ENCODE measurements at regions not wholly inside any gene's neighbourhood (a gene's known extent, or its start where the extent isn't known, plus 50 kb on each side); places are given as distances from the start of the nearest gene placed in this dataset.
"Not testable (repeated sequence)": the region's sequence is repeated elsewhere in the genome, so short reads cannot be mapped to it uniquely, and the experiment has no call there.

DNA sequence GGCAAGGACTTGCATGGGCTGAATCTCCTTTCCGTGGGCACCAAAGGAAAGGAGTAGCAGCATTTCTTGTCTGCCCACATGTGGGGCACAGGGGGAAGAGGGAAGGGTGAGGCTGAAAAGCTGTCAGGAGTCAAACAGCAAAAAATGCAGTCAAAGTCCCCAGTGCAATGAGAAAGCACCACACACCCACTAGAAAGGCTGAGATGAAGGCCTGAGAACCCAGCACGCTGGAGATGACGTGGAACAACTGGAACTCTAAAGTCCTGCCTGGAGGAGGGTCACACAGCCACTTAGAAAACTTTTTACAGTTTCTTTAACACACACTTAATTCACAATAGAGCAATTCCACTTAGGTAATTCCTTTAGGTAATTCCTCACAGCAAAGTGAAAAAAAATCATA, 94.6 kb upstream of the IGFBPL1 start:
- in situ Hi-C loops (cut with HindIII; ENCODE audit: low pct_unique_long_range_greater_than_20kb, low sequenced_read_pairs), result no loop called here
- no peak for TF ChIP-seq JUND (IDR thresholded peaks at IDR 0.05; ENCODE audit: low read depth)

DNA sequence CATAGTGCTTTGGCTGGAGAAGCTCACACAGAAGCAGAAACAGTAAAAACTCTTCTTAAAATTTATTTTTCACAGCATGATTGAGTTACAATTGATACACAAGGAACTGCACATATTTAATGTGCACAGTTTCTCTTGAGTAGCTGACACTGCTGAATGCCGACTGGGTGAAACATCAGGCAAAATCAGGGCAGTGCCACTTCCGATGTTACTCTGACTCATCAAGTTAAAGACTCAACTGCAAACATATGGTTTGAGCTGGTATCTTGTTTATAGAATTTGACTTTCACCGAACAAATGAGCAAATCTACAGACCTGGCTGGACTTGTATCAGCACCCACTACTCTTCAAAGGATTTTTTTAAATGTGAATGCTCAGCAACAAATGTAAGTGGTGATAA, 92.0 kb upstream of the IGFBPL1 start:
- in situ Hi-C loops (cut with HindIII; ENCODE audit: low pct_unique_long_range_greater_than_20kb, low sequenced_read_pairs); DNase-seq (ENCODE audit: low read depth in 1 of 2, low spot score in 1 of 2): not testable (repeated sequence)

More for the DNA sequence above, 94.6 kb upstream of the IGFBPL1 start:
- DNase-seq (ENCODE audit: low read depth in 1 of 2, low spot score in 1 of 2), result no peak

DNA sequence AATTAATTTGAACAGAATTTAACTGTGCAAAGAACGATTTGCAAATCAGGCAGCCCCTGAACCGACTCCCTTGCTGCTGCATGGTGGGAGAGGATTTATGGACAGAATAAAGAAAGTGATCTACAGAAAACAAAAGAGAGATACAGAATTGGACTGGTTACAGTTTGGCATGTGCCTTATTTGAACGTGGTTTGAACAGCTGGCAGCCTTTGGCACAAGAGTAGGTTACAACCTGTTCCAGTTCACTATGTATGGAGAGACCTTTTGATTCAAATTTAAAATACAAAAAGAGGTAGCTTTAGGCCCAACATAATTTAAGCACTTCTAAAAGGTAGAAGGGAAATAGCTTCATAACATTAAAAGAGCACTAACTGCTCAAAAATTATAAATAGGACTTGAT, 90.8 kb upstream of the IGFBPL1 start:
- DNase-seq (ENCODE audit: low read depth in 1 of 2, low spot score in 1 of 2); in situ Hi-C loops (cut with HindIII; ENCODE audit: low pct_unique_long_range_greater_than_20kb, low sequenced_read_pairs): not testable (repeated sequence)

DNA sequence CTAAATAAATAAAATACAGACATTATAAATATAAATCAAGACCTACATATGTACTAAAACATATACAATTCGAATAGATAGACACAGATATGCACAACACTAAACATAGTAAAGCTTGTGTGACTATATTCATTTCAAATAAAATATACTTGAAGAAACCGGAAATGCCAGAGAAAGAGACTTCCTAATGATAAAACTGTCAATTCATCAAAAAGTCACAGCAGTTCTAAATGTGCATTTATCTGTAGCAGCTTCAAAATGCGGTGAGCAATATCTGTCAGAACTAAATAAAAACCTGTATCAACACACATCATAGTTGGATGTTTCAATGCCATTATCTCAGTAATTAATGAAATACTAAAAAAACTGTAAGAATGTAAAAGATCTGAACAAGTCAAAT, 86.1 kb upstream of the IGFBPL1 start:
- DNase-seq (ENCODE audit: low read depth in 1 of 2, low spot score in 1 of 2); in situ Hi-C loops (cut with HindIII; ENCODE audit: low pct_unique_long_range_greater_than_20kb, low sequenced_read_pairs): not testable (repeated sequence)

DNA sequence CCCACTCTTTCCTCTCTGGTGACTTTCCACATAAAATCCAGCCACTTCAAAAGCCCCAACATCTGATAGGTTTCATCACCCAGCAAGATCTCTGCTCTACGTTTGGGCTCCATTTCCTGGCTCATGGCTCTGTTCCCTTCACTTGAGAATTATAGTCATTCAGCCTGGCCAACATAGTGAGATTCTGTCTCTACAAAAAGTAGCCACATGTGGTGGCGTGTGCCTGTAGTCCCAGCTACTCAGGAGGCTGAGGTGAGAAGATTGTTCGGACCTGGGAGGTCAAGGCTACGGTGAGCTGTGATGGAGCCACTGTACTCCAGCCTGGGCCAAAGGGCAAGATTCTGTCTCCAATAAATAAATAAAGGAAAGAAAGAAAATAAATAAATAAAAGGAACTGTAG, 83.3 kb upstream of the IGFBPL1 start:
- in situ Hi-C loops (cut with HindIII; ENCODE audit: low pct_unique_long_range_greater_than_20kb, low sequenced_read_pairs), result no loop called here
- TF ChIP-seq JUND (IDR thresholded peaks at IDR 0.05; ENCODE audit: low read depth), result no peak
- DNase-seq (ENCODE audit: low read depth in 1 of 2, low spot score in 1 of 2), result no peak

DNA sequence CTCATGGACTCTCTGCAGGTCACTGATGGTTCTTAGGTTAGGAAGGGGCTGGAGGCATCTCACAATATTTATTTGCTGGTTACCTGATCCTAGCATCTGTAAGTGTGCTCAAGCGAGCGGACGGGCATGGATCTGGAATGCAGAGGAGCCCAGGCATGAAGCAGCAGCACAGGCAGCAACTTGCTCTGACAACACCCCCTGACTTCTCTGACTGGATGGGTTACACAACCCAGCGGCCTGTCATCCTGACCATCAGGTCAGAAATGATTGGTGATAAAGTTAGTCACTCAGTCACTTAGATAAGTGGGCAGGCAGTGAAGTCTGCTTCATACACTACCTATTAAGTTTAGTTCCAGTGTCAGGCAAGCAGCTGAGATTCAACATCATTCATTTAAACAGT, 75.9 kb upstream of the IGFBPL1 start:
- in situ Hi-C loops (cut with HindIII; ENCODE audit: low pct_unique_long_range_greater_than_20kb, low sequenced_read_pairs), result not testable (repeated sequence)

DNA sequence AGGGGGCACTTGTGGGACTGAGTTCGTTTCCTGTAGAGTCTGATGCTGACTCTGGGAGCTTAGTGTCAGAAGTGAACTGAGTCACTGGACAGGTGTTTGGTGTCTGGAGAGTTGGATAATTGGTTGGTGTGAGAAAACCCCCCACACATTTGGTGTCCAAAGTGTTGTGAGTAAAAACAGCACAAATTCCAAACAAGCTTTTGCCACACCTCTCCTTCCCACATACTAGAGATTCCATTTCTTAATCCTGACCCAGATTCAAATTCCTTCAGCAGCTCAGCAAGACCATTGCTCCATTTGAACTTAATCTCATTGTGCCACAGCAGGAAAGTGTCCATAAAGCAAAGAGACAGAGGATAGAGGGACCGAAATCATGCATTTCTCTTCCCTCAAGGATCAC, 74.3 kb upstream of the IGFBPL1 start:
- DNase-seq (ENCODE audit: low read depth in 1 of 2, low spot score in 1 of 2); in situ Hi-C loops (cut with HindIII; ENCODE audit: low pct_unique_long_range_greater_than_20kb, low sequenced_read_pairs): not testable (repeated sequence)

More for the DNA sequence above, 75.9 kb upstream of the IGFBPL1 start:
- DNase-seq (ENCODE audit: low read depth in 1 of 2, low spot score in 1 of 2), result not testable (repeated sequence)

DNA sequence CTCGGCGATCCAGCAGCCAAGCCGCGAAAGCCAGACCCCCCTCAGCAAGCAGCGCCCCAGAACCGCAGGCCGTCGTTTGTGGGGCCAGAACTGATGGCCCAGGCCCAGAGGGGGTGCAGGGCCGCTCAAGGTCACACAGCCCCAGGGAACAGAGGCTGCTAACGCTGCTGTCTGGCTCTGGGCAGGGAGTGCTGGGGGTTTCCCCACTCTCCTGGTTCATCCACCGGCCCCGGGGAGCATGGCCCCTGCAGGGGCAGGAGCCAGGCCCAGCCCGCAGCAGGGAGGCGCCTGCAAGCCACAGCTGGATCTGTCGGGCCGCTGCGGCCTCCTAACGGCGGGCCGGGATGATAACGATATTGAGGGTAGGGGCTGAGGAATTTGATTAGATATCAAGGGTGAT, 64.8 kb upstream of the IGFBPL1 start:
- DNase-seq (ENCODE audit: low read depth in 1 of 2, low spot score in 1 of 2), result no peak
- in situ Hi-C loops (cut with HindIII; ENCODE audit: low pct_unique_long_range_greater_than_20kb, low sequenced_read_pairs), result no loop called here
- no peak for TF ChIP-seq JUND (IDR thresholded peaks at IDR 0.05; ENCODE audit: low read depth)

DNA sequence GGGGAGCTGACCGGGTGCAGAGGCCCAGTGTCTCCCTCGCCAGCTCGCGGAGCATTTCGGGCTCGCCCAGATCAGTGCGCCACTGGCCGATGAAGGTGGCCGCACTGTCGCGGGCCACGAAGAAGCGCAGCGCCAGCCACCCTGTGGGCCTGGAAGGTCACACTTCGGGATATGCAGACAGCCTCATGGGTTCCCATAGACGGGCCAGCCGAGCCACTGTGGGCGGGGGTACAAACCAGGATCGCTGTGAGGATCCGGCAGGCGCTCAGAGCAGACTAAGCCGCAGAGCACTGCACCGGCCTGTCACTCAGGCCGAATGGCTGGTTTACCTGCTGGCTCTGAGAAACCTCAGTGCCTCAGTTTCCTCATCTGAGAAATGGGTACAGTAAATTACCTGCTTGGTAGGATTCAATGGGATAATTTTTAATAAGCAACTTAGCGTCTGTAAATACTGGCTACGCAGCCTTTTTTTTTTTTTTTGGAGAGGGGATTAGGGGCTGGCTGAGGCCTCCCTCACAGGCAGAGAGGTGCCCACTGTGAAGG, 64.0 kb upstream of the IGFBPL1 start:
- DNase-seq (ENCODE audit: low read depth in 1 of 2, low spot score in 1 of 2), result no peak
- in situ Hi-C loops (cut with HindIII; ENCODE audit: low pct_unique_long_range_greater_than_20kb, low sequenced_read_pairs), result no loop called here
- no peak for TF ChIP-seq JUND (IDR thresholded peaks at IDR 0.05; ENCODE audit: low read depth)

DNA sequence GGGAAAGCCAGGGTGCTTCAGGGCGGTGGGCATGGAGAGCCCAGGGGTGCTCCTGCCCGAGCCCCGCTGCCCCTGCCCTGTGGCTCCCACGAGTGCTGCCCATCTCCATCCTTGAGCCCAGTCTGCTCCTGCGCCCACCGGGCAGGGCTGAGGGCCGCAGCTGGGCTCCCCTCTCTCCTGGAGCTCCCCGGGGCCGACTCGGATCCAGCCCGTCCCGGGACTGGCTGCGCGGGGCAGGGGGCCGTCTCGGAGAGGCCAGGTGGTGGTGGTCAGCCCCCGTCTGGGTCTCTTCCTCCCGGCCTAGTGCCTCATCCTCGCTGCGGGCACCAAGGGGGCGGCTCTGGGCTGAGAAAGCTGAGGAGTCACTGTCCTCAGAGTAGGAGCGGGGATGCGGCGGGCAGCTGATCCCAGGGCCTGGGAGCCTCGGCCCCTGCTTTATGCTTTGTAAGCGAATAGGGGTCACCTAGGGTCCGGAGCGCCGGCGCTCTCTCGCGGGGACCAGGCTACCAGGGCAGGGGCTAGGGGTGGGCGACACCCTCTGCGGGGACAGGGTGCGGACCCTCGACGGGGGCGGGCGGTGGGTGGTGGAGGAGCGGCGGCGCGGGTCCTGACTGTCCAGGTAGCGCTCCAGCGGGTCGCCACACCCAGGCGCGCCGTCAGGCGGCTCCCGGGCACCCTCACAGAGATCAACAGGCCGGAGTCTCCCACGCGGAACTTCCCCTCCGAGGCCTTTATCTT, 63.3 kb upstream of the IGFBPL1 start:
- DNase-seq (ENCODE audit: low read depth in 1 of 2, low spot score in 1 of 2); in situ Hi-C loops (cut with HindIII; ENCODE audit: low pct_unique_long_range_greater_than_20kb, low sequenced_read_pairs): not testable (repeated sequence)

DNA sequence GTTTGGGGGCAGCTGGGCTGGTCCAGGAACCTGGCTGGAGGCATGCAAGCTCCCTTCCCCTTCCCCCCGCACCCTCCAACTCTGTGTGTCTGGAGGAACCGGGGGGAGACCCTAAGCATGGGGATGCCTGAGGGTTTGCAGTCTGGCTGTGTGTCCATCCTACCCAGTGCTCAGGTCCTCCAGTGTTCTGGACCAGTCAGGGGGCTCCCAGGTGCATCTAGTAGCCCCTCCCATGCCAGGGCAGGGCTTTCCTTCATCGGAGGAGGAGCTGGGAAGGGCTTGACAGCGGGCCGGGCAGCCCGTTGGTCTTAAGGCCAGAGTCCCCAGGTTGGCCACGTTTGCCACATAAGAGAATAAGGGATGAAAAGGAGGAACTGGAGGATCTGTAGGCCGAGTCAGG, 62.6 kb upstream of the IGFBPL1 start:
- DNase-seq (ENCODE audit: low read depth in 1 of 2, low spot score in 1 of 2), result no peak
- in situ Hi-C loops (cut with HindIII; ENCODE audit: low pct_unique_long_range_greater_than_20kb, low sequenced_read_pairs), result no loop called here
- TF ChIP-seq JUND (IDR thresholded peaks at IDR 0.05; ENCODE audit: low read depth), result no peak

DNA sequence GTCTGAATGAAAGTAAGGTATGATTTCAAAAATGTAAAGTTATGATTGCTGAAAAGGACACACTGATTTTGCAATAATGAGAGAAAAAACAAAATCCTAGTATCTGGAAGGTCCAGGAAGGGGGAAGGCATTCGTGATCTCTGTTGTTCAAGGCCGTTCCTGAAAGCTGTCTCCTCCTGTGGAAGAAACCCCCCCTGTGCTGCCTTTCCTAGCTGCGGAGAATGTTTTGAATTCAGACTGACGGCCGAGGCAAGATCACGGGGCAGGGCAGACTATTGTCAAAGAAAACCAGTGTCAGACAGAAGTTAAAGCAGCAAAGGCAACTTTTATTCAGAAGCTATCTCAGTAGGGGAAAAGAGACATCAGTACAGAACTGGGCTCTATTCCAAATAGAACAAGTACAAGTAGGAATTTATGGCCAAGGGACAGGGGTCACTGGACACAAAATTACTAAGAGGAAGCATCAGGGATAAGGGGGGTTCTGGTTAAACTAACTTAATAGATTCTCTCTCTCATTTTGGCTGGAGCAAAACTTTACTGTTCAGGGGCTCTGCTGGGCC, 61.9 kb upstream of the IGFBPL1 start:
- no peak for TF ChIP-seq JUND (IDR thresholded peaks at IDR 0.05; ENCODE audit: low read depth)
- in situ Hi-C loops (cut with HindIII; ENCODE audit: low pct_unique_long_range_greater_than_20kb, low sequenced_read_pairs), result no loop called here

DNA sequence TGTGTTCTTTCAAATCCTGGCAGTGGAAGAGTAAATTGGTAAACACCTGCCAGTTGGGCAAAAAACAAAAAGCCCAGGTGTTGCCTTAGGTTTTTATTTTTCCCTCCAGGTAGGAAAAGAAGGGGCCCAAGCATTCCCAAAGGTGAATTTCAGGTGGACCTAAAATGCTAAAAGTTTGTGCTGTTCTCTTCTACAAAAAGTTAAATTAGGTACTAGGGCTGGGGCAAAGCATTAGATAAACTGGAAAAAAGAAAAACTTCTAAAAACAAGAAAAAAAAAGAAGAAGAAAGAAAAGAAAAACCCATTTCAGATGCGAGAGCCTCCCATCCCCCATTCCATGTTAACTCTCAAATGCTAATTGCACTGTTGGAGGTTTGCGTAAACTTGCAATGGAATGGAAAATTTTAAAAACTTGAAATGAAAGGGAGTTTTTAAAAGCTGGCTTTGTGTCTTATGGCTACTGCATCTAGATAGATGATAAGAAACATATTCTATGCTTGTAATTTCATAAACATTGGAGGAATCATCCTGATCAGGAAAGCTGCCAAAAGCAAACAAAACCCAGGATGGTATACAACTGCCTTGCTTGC, 59.9 kb upstream of the IGFBPL1 start:
- in situ Hi-C loops (cut with HindIII; ENCODE audit: low pct_unique_long_range_greater_than_20kb, low sequenced_read_pairs); DNase-seq (ENCODE audit: low read depth in 1 of 2, low spot score in 1 of 2): not testable (repeated sequence)

More for the DNA sequence above, 61.9 kb upstream of the IGFBPL1 start:
- no peak for DNase-seq (ENCODE audit: low read depth in 1 of 2, low spot score in 1 of 2)

Data from T47D (cell line).